ENCODE measurements at regions not wholly inside any gene's neighbourhood (a gene's known extent, or its start where the extent isn't known, plus 50 kb on each side); places are given as distances from the start of the nearest gene placed in this dataset.

- TF ChIP-seq POLR2AphosphoS5 (IDR thresholded peaks at IDR 0.05; ENCODE audit: insufficient read depth in 1 of 2, low read depth in 1 of 2) (no peak), CTCF (IDR thresholded peaks at IDR 0.05) (no peak), POLR2A (IDR thresholded peaks at IDR 0.05) (no peak)
Observed at GRCh38 chr21:28754127-28754611, 238.5 kb downstream of the LTN1 start.

Data from vagina (tissue), 2 donors.